RWPE2 (cell line): ENCODE measurements at regions not wholly inside any gene's neighbourhood (a gene's known extent, or its start where the extent isn't known, plus 50 kb on each side); places are given as distances from the start of the nearest gene placed in this dataset.
"Not testable (repeated sequence)": the region's sequence is repeated elsewhere in the genome, so short reads cannot be mapped to it uniquely, and the experiment has no call there.

Experiments
- ATAC-seq: fragments of 200-7000 bp; cut with Tn5 transposase; 3 replicates; pipeline ENCODE4 v1.9.1; 2021; ENCODE audit warnings: low read depth
- DNase-seq: peaks from one replicate; pipeline ENCODE4 v3.0.0-alpha.2; 2020; ENCODE audit warnings: low spot score
- H3K27ac ChIP-seq: fragments of 450-650 bp; 2 replicates; pipeline ENCODE4 v1.5.1; 2017; ENCODE audit warnings: mild to moderate bottlenecking; ENCODE audit not compliant: poor library complexity, severe bottlenecking
- H3K27me3 ChIP-seq: fragments of 250-450 bp; sonication (Bioruptor Pico); 2 replicates; pipeline ENCODE4 v1.5.1; 2021; ENCODE audit warnings: mild to moderate bottlenecking, moderate library complexity; ENCODE audit not compliant: insufficient read depth, poor library complexity, severe bottlenecking
- H3K36me3 ChIP-seq: fragments of 250-450 bp; sonication (Bioruptor Pico); 2 replicates; pipeline ENCODE4 v1.5.1; 2020; ENCODE audit warnings: low read depth, mild to moderate bottlenecking, moderate library complexity
- H3K4me1 ChIP-seq: fragments of 250-450 bp; sonication (Bioruptor Pico); 2 replicates; pipeline ENCODE4 v1.5.1; 2021; ENCODE audit warnings: mild to moderate bottlenecking, moderate library complexity; ENCODE audit not compliant: insufficient read depth, poor library complexity, severe bottlenecking
- H3K4me3 ChIP-seq: fragments of 250-450 bp; sonication (Bioruptor Pico); 2 replicates; pipeline ENCODE4 v1.5.1; 2021; ENCODE audit warnings: mild to moderate bottlenecking, moderate library complexity; ENCODE audit not compliant: severe bottlenecking
- H3K9me3 ChIP-seq: fragments of 250-450 bp; sonication (Bioruptor Pico); 2 replicates; pipeline ENCODE4 v1.5.1; 2021; ENCODE audit warnings: mild to moderate bottlenecking, moderate library complexity; ENCODE audit not compliant: severe bottlenecking
- CTCF ChIP-seq: fragments of 450-650 bp; IDR thresholded peaks from one replicate; pipeline ENCODE4 v1.5.1; 2017; ENCODE audit warnings: mild to moderate bottlenecking, moderate library complexity; ENCODE audit not compliant: poor library complexity, severe bottlenecking

- Histone ChIP-seq H3K27ac (no peak overlapping the region), H3K9me3 (no peaks in the 10 kb centered on the region), H3K4me3 (no peak overlapping the region), H3K4me1 (no peaks in the 10 kb centered on the region), H3K27me3 (no peaks in the 10 kb centered on the region), H3K36me3 (no peaks in the 10 kb centered on the region)
- ATAC-seq (no peak), DNase-seq (no peak)
- no peak for TF ChIP-seq CTCF
Observed at GRCh38 chrX:148298737-148299136, 201.7 kb upstream of the AFF2 start.

- H3K9me3 ChIP-seq, H3K4me1 ChIP-seq, ATAC-seq, H3K27me3 ChIP-seq, DNase-seq, H3K4me3 ChIP-seq, H3K36me3 ChIP-seq, H3K27ac ChIP-seq: not testable (repeated sequence)
Observed at GRCh38 chrX:148305214-148305613, 195.2 kb upstream of the AFF2 start.

GRCh38 chrX:148309413-148309812 lies 191.0 kb upstream of the AFF2 start:
- no peaks in the 10 kb centered on the region for H3K36me3 ChIP-seq
- no peaks in the 10 kb centered on the region for H3K9me3 ChIP-seq
- ATAC-seq: no peak
- DNase-seq: no peak
- no peaks in the 10 kb centered on the region for H3K27me3 ChIP-seq
- no peak overlapping the region for H3K27ac ChIP-seq
- no peak for TF ChIP-seq CTCF
- no peaks in the 10 kb centered on the region for H3K4me1 ChIP-seq
- no peak overlapping the region for H3K4me3 ChIP-seq

- Histone ChIP-seq H3K4me3 (no peak overlapping the region), H3K27ac (no peak overlapping the region), H3K9me3 (no peaks in the 10 kb centered on the region), H3K36me3 (no peaks in the 10 kb centered on the region), H3K4me1 (no peaks in the 10 kb centered on the region), H3K27me3 (no peaks in the 10 kb centered on the region)
- ATAC-seq (no peak), DNase-seq (no peak)
- TF ChIP-seq CTCF: no peak
Observed at GRCh38 chrX:148310426-148311165, 189.8 kb upstream of the AFF2 start.

GRCh38 chrX:148311544-148311943 lies 188.9 kb upstream of the AFF2 start:
- Histone ChIP-seq H3K4me1 (no peaks in the 10 kb centered on the region), H3K36me3 (no peaks in the 10 kb centered on the region), H3K4me3 (no peak overlapping the region), H3K27me3 (no peaks in the 10 kb centered on the region), H3K9me3 (no peaks in the 10 kb centered on the region), H3K27ac (no peak overlapping the region)
- no peak for TF ChIP-seq CTCF
- no peak for ATAC-seq
- no peak for DNase-seq
